ENCODE measurements at regions not wholly inside any gene's neighbourhood (a gene's known extent, or its start where the extent isn't known, plus 50 kb on each side); places are given as distances from the start of the nearest gene placed in this dataset.

DNA sequence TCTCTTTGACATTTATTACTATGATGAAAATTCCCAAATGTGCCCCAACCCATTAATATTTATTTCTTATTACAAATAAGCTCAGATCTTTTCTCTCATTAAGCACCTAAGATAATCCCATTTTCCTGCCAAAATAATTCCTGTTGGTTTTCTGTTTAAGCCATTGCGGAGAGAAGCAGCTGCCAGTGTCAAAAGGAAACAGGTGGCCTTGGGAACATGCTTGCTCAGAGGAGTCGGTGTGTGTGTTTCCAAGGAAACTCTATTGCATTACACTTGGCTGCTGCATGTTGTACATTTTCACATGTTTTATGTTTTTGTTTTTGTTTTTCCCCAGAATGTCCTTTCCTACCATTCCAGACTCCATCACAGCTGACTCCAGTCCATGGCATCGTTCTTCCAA, 56.4 kb downstream of the CD24 start:
- CTCF ChIA-PET: no interaction called here
- H3K36me3 Mint-ChIP-seq: no peaks in the 10 kb centered on the region
- peaks cover 13% of the 10 kb centered on the region for H3K27me3 Mint-ChIP-seq

GRCh38 chr6:106916891-106917290, 57.6 kb downstream of the CD24 start:
- H3K36me3 Mint-ChIP-seq: no peaks in the 10 kb centered on the region
- H3K27me3 Mint-ChIP-seq: peaks cover 13% of the 10 kb centered on the region
- no peak for ATAC-seq
- no peak for DNase-seq
- peaks cover 2% of the 10 kb centered on the region for H3K9me3 Mint-ChIP-seq (ENCODE audit: low read depth)
- H3K4me3 Mint-ChIP-seq: no peak overlapping the region
- CTCF ChIA-PET: no interaction called here
- no peaks in the 10 kb centered on the region for H3K4me1 Mint-ChIP-seq
- no peak overlapping the region for H3K27ac Mint-ChIP-seq

More for the DNA sequence above, 56.4 kb downstream of the CD24 start:
- H3K9me3 Mint-ChIP-seq (ENCODE audit: low read depth): peaks cover 2% of the 10 kb centered on the region
- no peak overlapping the region for H3K4me3 Mint-ChIP-seq
- DNase-seq (no peak), ATAC-seq (no peak)
- H3K27ac Mint-ChIP-seq: no peak overlapping the region
- H3K4me1 Mint-ChIP-seq: no peaks in the 10 kb centered on the region

DNA sequence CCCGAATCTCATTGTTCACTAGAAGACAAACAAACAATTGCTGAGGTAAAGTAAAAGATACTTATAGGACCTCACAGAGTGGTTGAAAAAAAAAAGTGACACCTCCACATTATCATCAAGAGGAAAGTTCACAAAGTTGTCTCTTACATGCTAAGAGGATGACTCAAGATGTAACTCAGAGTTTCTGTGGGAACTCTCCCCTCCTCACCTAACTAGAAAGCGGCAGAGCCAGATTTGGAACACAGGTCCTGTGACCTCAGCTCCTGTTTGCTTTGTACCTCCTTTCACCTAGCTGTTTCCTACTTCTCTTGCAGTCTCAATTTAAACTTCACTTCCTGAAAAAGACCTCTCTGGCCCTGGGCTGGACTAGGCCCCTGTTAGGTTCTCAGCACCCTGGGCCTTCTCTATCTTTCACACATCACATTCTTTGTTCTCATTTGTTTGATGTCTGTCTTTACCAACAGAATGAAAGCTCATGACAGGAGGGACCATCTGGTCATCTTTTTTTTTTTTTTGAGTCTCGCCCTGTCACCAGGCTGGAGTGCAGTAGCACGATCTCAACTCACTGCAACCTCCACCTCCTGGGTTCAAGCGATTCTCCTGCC, 60.8 kb downstream of the CD24 start:
- no peak overlapping the region for H3K27ac Mint-ChIP-seq
- H3K36me3 Mint-ChIP-seq: no peaks in the 10 kb centered on the region
- CTCF ChIA-PET: interaction anchor here (0.6 kb wide), 1 partner anchor 49 kb away, joined by 3 read pairs; no protein-coding TSS in a partner anchor
- H3K27me3 Mint-ChIP-seq: peaks cover 11% of the 10 kb centered on the region
- no peaks in the 10 kb centered on the region for H3K4me1 Mint-ChIP-seq
- no peak overlapping the region for H3K4me3 Mint-ChIP-seq
- ATAC-seq (no peak), DNase-seq (no peak)
- H3K9me3 Mint-ChIP-seq (ENCODE audit: low read depth): peaks cover 2% of the 10 kb centered on the region

- CTCF ChIA-PET: no interaction called here
- Mint-ChIP-seq H3K4me3 (no peak overlapping the region), H3K27ac (no peak overlapping the region), H3K36me3 (no peaks in the 10 kb centered on the region), H3K27me3 (peaks cover 6% of the 10 kb centered on the region), H3K9me3 (ENCODE audit: low read depth) (peaks cover 2% of the 10 kb centered on the region), H3K4me1 (no peaks in the 10 kb centered on the region)
- DNase-seq (no peak), ATAC-seq (no peak)
These were observed 61.4 kb downstream of the CD24 start for GRCh38 chr6:106913111-106913510.

DNA sequence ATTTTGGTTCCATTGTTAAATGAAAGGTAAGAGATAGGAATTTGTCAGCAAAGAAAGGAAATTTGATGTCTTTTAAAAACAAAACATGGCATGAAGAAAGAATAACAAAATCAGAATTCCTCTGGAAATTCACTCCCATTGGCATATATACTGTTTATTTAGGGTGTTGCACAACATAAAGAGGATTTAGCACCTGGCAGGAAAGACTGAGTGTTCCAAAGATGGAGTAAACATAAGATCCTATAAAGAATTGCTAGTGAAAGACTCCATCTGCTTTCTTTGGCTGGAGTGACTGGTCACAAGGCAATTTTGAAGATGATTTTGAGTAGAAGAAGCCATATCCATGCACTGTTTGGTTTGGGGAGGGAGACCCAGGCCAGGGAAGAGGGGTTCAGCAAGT, 62.4 kb downstream of the CD24 start:
- H3K27ac Mint-ChIP-seq: no peak overlapping the region
- H3K36me3 Mint-ChIP-seq: no peaks in the 10 kb centered on the region
- H3K27me3 Mint-ChIP-seq: peaks cover 6% of the 10 kb centered on the region
- H3K4me3 Mint-ChIP-seq: no peak overlapping the region
- DNase-seq (no peak), ATAC-seq (no peak)
- H3K4me1 Mint-ChIP-seq: no peaks in the 10 kb centered on the region
- peaks cover 2% of the 10 kb centered on the region for H3K9me3 Mint-ChIP-seq (ENCODE audit: low read depth)
- CTCF ChIA-PET: no interaction called here

GRCh38 chr6:106910999-106911949, 63.3 kb downstream of the CD24 start:
- Mint-ChIP-seq H3K27ac (no peak overlapping the region), H3K36me3 (no peaks in the 10 kb centered on the region), H3K4me3 (no peak overlapping the region), H3K4me1 (no peaks in the 10 kb centered on the region), H3K27me3 (peaks cover 6% of the 10 kb centered on the region), H3K9me3 (ENCODE audit: low read depth) (peaks cover 2% of the 10 kb centered on the region)
- DNase-seq: no peak
- no peak for ATAC-seq
- CTCF ChIA-PET: no interaction called here

GRCh38 chr6:106908386-106908840, 66.1 kb downstream of the CD24 start:
- DNase-seq (no peak), ATAC-seq (no peak)
- H3K27me3 Mint-ChIP-seq: peaks cover 8% of the 10 kb centered on the region
- CTCF ChIA-PET: no interaction called here
- H3K9me3 Mint-ChIP-seq (ENCODE audit: low read depth): no peaks in the 10 kb centered on the region
- no peak overlapping the region for H3K4me3 Mint-ChIP-seq
- no peaks in the 10 kb centered on the region for H3K4me1 Mint-ChIP-seq
- no peak overlapping the region for H3K27ac Mint-ChIP-seq
- H3K36me3 Mint-ChIP-seq: no peaks in the 10 kb centered on the region

DNA sequence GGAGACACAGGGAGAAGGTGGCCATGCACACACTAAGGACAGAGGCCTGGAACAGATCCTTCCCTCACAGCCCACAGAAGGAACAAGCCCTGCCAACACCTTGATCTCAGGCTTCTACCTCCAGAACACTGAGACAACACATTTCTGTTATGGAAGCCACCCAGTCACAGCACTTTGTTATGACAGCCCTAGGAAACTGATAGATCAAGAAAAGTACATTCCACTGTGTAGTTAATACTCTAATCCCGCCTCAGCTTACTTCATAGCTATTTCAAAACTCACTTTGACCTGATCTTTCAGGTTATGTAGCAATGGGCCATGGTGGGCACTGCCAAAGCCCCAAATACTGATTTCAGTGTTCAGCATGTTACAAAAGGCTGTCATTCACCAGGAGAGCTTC, 66.8 kb downstream of the CD24 start:
- Mint-ChIP-seq H3K36me3 (no peaks in the 10 kb centered on the region), H3K9me3 (ENCODE audit: low read depth) (no peaks in the 10 kb centered on the region), H3K27ac (no peak overlapping the region), H3K4me3 (no peak overlapping the region), H3K4me1 (no peaks in the 10 kb centered on the region), H3K27me3 (peaks cover 10% of the 10 kb centered on the region)
- DNase-seq (no peak), ATAC-seq (no peak)
- CTCF ChIA-PET: no interaction called here

DNA sequence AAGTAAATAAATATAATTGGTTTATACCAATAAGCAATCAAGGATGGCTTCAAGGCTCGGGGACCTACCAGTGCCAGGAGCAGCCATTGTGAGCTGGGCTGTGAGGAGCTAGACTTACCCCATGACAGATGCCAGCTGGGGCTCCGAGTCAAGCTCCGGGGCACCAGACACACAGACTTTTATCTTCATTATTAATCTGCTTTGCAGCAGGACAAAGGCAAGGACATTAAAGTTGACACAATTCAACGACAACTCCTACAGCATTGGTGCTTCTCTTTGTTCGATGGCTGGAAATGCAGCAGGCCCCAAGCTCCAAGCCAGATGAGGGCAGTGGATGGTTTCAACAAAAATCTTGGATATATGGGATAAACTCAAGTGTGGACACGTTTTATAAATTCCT, 68.3 kb downstream of the CD24 start:
- ATAC-seq (no peak), DNase-seq (no peak)
- no peaks in the 10 kb centered on the region for H3K4me1 Mint-ChIP-seq
- peaks cover 10% of the 10 kb centered on the region for H3K27me3 Mint-ChIP-seq
- H3K9me3 Mint-ChIP-seq (ENCODE audit: low read depth): no peaks in the 10 kb centered on the region
- CTCF ChIA-PET: interaction anchor here (0.6 kb wide), 1 partner anchor 66 kb away, joined by 3 read pairs; no protein-coding TSS in a partner anchor
- H3K27ac Mint-ChIP-seq: no peak overlapping the region
- H3K36me3 Mint-ChIP-seq: no peaks in the 10 kb centered on the region
- H3K4me3 Mint-ChIP-seq: no peak overlapping the region

DNA sequence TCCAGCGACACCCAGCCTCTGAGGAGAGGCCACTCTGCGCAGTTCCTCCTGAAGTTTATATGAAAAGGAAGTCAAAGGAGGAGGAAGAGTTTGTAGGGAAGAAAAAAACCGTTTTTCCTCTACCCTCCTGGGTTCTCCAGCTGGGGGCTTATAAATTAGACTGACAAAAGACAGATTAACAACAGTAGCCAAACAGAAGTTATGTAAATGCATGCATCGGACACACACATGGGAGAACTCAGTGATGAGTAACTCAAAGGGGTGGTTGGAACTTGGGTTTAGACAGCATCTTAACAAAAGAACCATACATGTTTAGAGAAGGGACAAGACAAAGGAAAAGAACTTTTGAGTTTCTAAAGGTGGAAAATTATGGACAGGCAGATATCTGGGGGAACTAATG, 71.2 kb downstream of the CD24 start:
- CTCF ChIA-PET: no interaction called here
- H3K27me3 Mint-ChIP-seq: peaks cover 10% of the 10 kb centered on the region
- H3K36me3 Mint-ChIP-seq: no peaks in the 10 kb centered on the region
- no peaks in the 10 kb centered on the region for H3K4me1 Mint-ChIP-seq
- no peak for DNase-seq
- ATAC-seq: no peak
- H3K4me3 Mint-ChIP-seq: no peak overlapping the region
- H3K9me3 Mint-ChIP-seq (ENCODE audit: low read depth): no peaks in the 10 kb centered on the region
- no peak overlapping the region for H3K27ac Mint-ChIP-seq

GRCh38 chr6:106901062-106901461, 73.5 kb downstream of the CD24 start:
- Mint-ChIP-seq H3K27ac (no peak overlapping the region), H3K4me3 (no peak overlapping the region), H3K27me3 (peaks cover 14% of the 10 kb centered on the region), H3K4me1 (no peaks in the 10 kb centered on the region), H3K36me3 (no peaks in the 10 kb centered on the region), H3K9me3 (ENCODE audit: low read depth) (no peaks in the 10 kb centered on the region)
- CTCF ChIA-PET: interaction anchor here (0.6 kb wide), 1 partner anchor 95 kb away, joined by 3 read pairs; no protein-coding TSS in a partner anchor
- ATAC-seq (no peak), DNase-seq (no peak)

DNA sequence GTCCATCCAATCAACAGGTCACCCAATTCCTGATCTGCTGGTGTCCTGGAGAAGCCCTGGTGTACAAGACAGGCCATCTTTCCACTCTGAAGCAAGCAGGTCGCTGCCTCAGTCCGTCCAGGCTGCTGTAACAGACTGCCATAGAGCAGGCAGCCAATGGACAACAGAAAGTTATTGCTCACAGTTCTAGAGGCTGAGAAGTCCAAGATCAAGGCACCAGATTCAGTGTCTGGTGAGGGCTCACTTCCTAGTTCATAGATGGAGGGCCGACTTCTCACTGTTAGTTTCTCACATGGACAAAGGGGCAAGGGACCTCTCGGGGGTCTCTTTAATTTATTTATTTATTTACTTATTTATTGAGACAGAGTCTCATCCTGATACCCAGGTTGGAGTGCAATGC, 74.8 kb downstream of the CD24 start:
- DNase-seq (no peak), ATAC-seq (no peak)
- no peaks in the 10 kb centered on the region for H3K4me1 Mint-ChIP-seq
- H3K27me3 Mint-ChIP-seq: peaks cover 19% of the 10 kb centered on the region
- no peak overlapping the region for H3K4me3 Mint-ChIP-seq
- no peaks in the 10 kb centered on the region for H3K9me3 Mint-ChIP-seq (ENCODE audit: low read depth)
- H3K36me3 Mint-ChIP-seq: no peaks in the 10 kb centered on the region
- CTCF ChIA-PET: no interaction called here
- H3K27ac Mint-ChIP-seq: no peak overlapping the region

DNA sequence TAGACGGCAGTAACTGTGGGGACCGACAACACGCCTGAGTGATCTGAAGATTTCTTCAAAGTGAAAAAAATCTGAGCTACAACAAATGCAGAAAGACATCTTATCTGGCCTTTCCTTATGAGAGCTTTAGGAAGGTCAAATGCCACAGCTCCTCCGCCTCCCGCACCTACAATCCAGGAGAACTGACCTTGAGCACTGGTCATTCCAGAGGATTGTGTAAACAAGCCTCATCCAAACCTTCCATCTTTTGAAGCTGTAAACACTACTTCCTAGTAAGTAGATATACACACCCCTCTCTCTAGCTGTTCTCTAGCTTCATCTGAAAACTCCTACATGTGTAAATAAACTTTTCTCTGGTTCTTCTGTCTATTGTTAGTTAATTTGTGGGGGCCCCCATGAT, 76.9 kb downstream of the CD24 start:
- no peaks in the 10 kb centered on the region for H3K9me3 Mint-ChIP-seq (ENCODE audit: low read depth)
- no peaks in the 10 kb centered on the region for H3K36me3 Mint-ChIP-seq
- no peak overlapping the region for H3K4me3 Mint-ChIP-seq
- ATAC-seq (no peak), DNase-seq (no peak)
- H3K4me1 Mint-ChIP-seq: no peaks in the 10 kb centered on the region
- peaks cover 19% of the 10 kb centered on the region for H3K27me3 Mint-ChIP-seq
- H3K27ac Mint-ChIP-seq: no peak overlapping the region
- CTCF ChIA-PET: no interaction called here

DNA sequence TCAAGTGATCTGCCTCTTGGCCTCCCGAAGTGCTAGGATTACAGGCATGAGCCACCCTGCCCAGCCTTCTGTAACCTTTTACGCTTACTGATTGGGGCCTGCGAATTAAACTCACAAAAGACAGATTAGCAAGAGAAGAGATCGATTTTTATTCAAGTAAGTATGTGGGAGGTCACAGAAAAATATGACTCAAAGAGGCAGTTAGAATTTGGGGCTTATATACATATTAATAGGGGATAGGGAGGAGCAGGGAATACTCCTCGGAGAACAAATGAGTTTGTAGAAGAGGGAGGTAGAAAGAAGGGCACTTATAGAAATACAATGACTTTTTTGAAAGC, 78.9 kb downstream of the CD24 start:
- Mint-ChIP-seq H3K4me3 (no peak overlapping the region), H3K4me1 (no peaks in the 10 kb centered on the region), H3K36me3 (no peaks in the 10 kb centered on the region), H3K27me3 (peaks cover 19% of the 10 kb centered on the region), H3K9me3 (ENCODE audit: low read depth) (no peaks in the 10 kb centered on the region), H3K27ac (no peak overlapping the region)
- DNase-seq: no peak
- CTCF ChIA-PET: no interaction called here
- no peak for ATAC-seq
